ENCODE measurements at regions not wholly inside any gene's neighbourhood (a gene's known extent, or its start where the extent isn't known, plus 50 kb on each side); places are given as distances from the start of the nearest gene placed in this dataset.

GRCh38 chr5:10173716-10174115 is 76.0 kb downstream of the ATPSCKMT start:
- no peak overlapping the region for H3K4me3 ChIP-seq (ENCODE audit: low read length)
- no peaks in the 10 kb centered on the region for H3K27me3 ChIP-seq (ENCODE audit: control insufficient read depth, insufficient read depth, low read length)
- H3K36me3 ChIP-seq (ENCODE audit: control insufficient read depth, insufficient read depth, low read length), result no peaks in the 10 kb centered on the region
- no peaks in the 10 kb centered on the region for H3K4me1 ChIP-seq (ENCODE audit: control insufficient read depth, insufficient read depth, low read length)
- H3K9me3 ChIP-seq (ENCODE audit: control insufficient read depth, insufficient read depth, low read length), result no peaks in the 10 kb centered on the region
- DNase-seq (ENCODE audit: low read depth, low spot score), result no peak
- H3K27ac ChIP-seq (ENCODE audit: low read length), result no peak overlapping the region

GRCh38 chr5:10172247-10172646 is 77.4 kb downstream of the ATPSCKMT start:
- no CpG with 5 or more reads among the region's 1 CpG for WGBS (ENCODE audit: insufficient coverage, insufficient read length)
- H3K4me3 ChIP-seq (ENCODE audit: low read length), result no peak overlapping the region
- no peaks in the 10 kb centered on the region for H3K4me1 ChIP-seq (ENCODE audit: control insufficient read depth, insufficient read depth, low read length)
- H3K27me3 ChIP-seq (ENCODE audit: control insufficient read depth, insufficient read depth, low read length), result no peaks in the 10 kb centered on the region
- no peak overlapping the region for H3K27ac ChIP-seq (ENCODE audit: low read length)
- DNase-seq (ENCODE audit: low read depth, low spot score), result no peak
- H3K9me3 ChIP-seq (ENCODE audit: control insufficient read depth, insufficient read depth, low read length), result no peaks in the 10 kb centered on the region
- H3K36me3 ChIP-seq (ENCODE audit: control insufficient read depth, insufficient read depth, low read length), result no peaks in the 10 kb centered on the region

DNA sequence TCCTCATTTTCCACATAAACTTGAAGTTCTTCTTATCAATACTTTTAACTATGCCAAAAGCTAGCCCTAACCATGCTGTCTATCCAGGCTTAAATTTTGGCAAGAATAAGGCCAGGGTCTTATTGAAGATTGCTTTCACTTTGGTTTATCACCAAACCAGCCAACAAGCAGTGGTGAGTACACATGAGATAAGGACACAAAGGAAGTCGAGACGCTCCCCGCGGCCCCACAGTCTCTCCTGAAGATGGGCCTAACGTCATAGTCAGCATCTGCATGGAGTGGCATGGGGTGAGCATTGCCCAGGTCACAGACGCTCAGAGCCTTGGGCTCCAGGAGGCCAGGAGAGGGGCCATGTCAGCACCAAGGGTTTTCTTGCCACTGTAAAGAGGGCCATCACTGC is 80.3 kb downstream of the ATPSCKMT start:
- Histone ChIP-seq H3K27me3 (ENCODE audit: control insufficient read depth, insufficient read depth, low read length) (no peaks in the 10 kb centered on the region), H3K36me3 (ENCODE audit: control insufficient read depth, insufficient read depth, low read length) (no peaks in the 10 kb centered on the region), H3K4me3 (ENCODE audit: low read length) (no peak overlapping the region), H3K4me1 (ENCODE audit: control insufficient read depth, insufficient read depth, low read length) (no peaks in the 10 kb centered on the region), H3K9me3 (ENCODE audit: control insufficient read depth, insufficient read depth, low read length) (no peaks in the 10 kb centered on the region), H3K27ac (ENCODE audit: low read length) (no peak overlapping the region)
- DNase-seq (ENCODE audit: low read depth, low spot score), result no peak
- no CpG with 5 or more reads among the region's 6 CpGs for WGBS (ENCODE audit: insufficient coverage, insufficient read length)

- Histone ChIP-seq H3K27me3 (ENCODE audit: control insufficient read depth, insufficient read depth, low read length) (no peaks in the 10 kb centered on the region), H3K36me3 (ENCODE audit: control insufficient read depth, insufficient read depth, low read length) (no peaks in the 10 kb centered on the region), H3K27ac (ENCODE audit: low read length) (no peak overlapping the region), H3K9me3 (ENCODE audit: control insufficient read depth, insufficient read depth, low read length) (no peaks in the 10 kb centered on the region), H3K4me3 (ENCODE audit: low read length) (no peak overlapping the region), H3K4me1 (ENCODE audit: control insufficient read depth, insufficient read depth, low read length) (no peaks in the 10 kb centered on the region)
- DNase-seq (ENCODE audit: low read depth, low spot score), result no peak
- WGBS (ENCODE audit: insufficient coverage, insufficient read length), result no CpG with 5 or more reads among the region's 8 CpGs
These were observed 81.4 kb downstream of the ATPSCKMT start for GRCh38 chr5:10168254-10168653.

- DNase-seq (ENCODE audit: low read depth, low spot score), result no peak
- Histone ChIP-seq H3K4me1 (ENCODE audit: control insufficient read depth, insufficient read depth, low read length) (no peaks in the 10 kb centered on the region), H3K4me3 (ENCODE audit: low read length) (no peak overlapping the region), H3K27me3 (ENCODE audit: control insufficient read depth, insufficient read depth, low read length) (no peaks in the 10 kb centered on the region), H3K36me3 (ENCODE audit: control insufficient read depth, insufficient read depth, low read length) (no peaks in the 10 kb centered on the region), H3K27ac (ENCODE audit: low read length) (no peak overlapping the region), H3K9me3 (ENCODE audit: control insufficient read depth, insufficient read depth, low read length) (no peaks in the 10 kb centered on the region)
- WGBS (ENCODE audit: insufficient coverage, insufficient read length), result no CpG with 5 or more reads among the region's 1 CpG
These were observed 81.9 kb downstream of the ATPSCKMT start for GRCh38 chr5:10167806-10168205.

- Histone ChIP-seq H3K4me3 (ENCODE audit: low read length) (no peak overlapping the region), H3K4me1 (ENCODE audit: control insufficient read depth, insufficient read depth, low read length) (no peaks in the 10 kb centered on the region), H3K36me3 (ENCODE audit: control insufficient read depth, insufficient read depth, low read length) (no peaks in the 10 kb centered on the region), H3K27me3 (ENCODE audit: control insufficient read depth, insufficient read depth, low read length) (no peaks in the 10 kb centered on the region), H3K27ac (ENCODE audit: low read length) (no peak overlapping the region), H3K9me3 (ENCODE audit: control insufficient read depth, insufficient read depth, low read length) (no peaks in the 10 kb centered on the region)
- no peak for DNase-seq (ENCODE audit: low read depth, low spot score)
- WGBS (ENCODE audit: insufficient coverage, insufficient read length), result no CpG with 5 or more reads among the region's 1 CpG
These were observed 83.3 kb downstream of the ATPSCKMT start for GRCh38 chr5:10166392-10166791.

DNA sequence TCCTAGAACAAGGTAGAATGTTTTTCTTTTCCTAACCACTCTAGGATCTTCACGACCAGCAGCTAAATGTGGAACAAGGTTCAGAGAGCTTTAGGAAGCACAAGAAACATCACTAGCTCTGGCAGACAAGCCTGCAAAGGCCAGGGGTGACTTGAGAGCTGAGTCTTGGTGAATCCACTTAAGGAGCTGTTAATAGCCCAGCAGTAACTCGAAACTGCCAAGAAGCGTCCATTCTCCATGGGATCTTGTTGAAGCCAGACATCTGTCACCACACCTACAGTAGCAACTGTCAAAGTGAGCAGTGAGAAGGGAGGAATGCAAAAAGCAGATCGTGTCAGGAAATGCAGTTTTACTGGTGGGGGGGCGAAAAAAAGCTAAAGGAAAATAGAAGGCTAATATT is 87.2 kb downstream of the ATPSCKMT start:
- no peaks in the 10 kb centered on the region for H3K36me3 ChIP-seq (ENCODE audit: control insufficient read depth, insufficient read depth, low read length)
- no peak overlapping the region for H3K4me3 ChIP-seq (ENCODE audit: low read length)
- no peak overlapping the region for H3K27ac ChIP-seq (ENCODE audit: low read length)
- H3K27me3 ChIP-seq (ENCODE audit: control insufficient read depth, insufficient read depth, low read length), result no peaks in the 10 kb centered on the region
- WGBS (ENCODE audit: insufficient coverage, insufficient read length), result no CpG with 5 or more reads among the region's 5 CpGs
- no peak for DNase-seq (ENCODE audit: low read depth, low spot score)
- no peaks in the 10 kb centered on the region for H3K9me3 ChIP-seq (ENCODE audit: control insufficient read depth, insufficient read depth, low read length)
- peaks cover 1% of the 10 kb centered on the region; the same call in 1 of the 2 replicates for H3K4me1 ChIP-seq (ENCODE audit: control insufficient read depth, insufficient read depth, low read length)

DNA sequence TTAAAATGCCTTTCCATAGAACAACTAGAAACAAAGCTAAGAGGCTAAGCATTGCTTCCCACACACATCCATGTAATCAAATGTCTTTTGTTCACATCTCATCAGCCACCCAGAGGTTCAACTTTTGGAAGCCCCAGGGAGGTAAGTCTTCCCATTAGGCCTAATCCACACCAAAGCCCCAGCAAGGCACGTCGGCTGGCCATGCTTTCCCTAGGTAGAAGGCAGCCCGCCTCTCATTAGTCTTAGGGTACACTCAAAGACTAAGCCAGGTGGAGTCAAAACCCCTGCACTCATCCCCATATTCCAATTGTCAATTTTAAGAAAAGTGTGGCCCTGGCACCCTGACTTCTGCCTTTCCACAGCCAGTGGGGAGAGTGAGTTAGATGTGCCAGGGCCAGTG is 87.9 kb downstream of the ATPSCKMT start:
- no peak for DNase-seq (ENCODE audit: low read depth, low spot score)
- Histone ChIP-seq H3K4me1 (ENCODE audit: control insufficient read depth, insufficient read depth, low read length) (peaks cover 3% of the 10 kb centered on the region; the same call in 1 of the 2 replicates), H3K4me3 (ENCODE audit: low read length) (no peak overlapping the region), H3K27me3 (ENCODE audit: control insufficient read depth, insufficient read depth, low read length) (no peaks in the 10 kb centered on the region), H3K27ac (ENCODE audit: low read length) (no peak overlapping the region), H3K36me3 (ENCODE audit: control insufficient read depth, insufficient read depth, low read length) (no peaks in the 10 kb centered on the region), H3K9me3 (ENCODE audit: control insufficient read depth, insufficient read depth, low read length) (no peaks in the 10 kb centered on the region)
- WGBS (ENCODE audit: insufficient coverage, insufficient read length), result no CpG with 5 or more reads among the region's 3 CpGs

- DNase-seq (ENCODE audit: low read depth, low spot score), result no peak
- Histone ChIP-seq H3K9me3 (ENCODE audit: control insufficient read depth, insufficient read depth, low read length) (no peaks in the 10 kb centered on the region), H3K27me3 (ENCODE audit: control insufficient read depth, insufficient read depth, low read length) (no peaks in the 10 kb centered on the region), H3K4me1 (ENCODE audit: control insufficient read depth, insufficient read depth, low read length) (peaks cover 3% of the 10 kb centered on the region; the same call in 1 of the 2 replicates), H3K27ac (ENCODE audit: low read length) (no peak overlapping the region), H3K4me3 (ENCODE audit: low read length) (no peak overlapping the region), H3K36me3 (ENCODE audit: control insufficient read depth, insufficient read depth, low read length) (no peaks in the 10 kb centered on the region)
- WGBS (ENCODE audit: insufficient coverage, insufficient read length), result no CpG with 5 or more reads among the region's 3 CpGs
These were observed 89.4 kb downstream of the ATPSCKMT start for GRCh38 chr5:10160241-10160640.

DNA sequence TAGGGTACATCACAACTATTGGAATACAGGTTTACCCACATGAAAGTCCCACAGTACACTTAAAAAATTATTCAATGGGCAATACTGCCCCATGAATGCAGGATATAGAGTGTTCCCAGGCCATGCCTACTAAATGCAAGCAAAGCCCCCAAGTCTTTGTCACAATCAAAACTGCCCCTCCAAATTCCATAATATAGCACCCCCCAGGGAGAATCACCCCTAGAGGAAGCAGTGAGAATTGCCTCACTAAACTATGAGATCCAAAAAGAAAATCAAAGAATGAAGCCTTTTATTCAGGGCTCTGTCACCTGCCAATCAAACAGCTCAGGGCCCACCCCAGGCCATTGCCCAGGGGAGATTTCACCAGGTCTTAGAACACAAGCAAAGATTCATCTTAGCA is 90.8 kb downstream of the ATPSCKMT start:
- Histone ChIP-seq H3K36me3 (ENCODE audit: control insufficient read depth, insufficient read depth, low read length) (no peaks in the 10 kb centered on the region), H3K27me3 (ENCODE audit: control insufficient read depth, insufficient read depth, low read length) (no peaks in the 10 kb centered on the region), H3K27ac (ENCODE audit: low read length) (no peak overlapping the region), H3K4me1 (ENCODE audit: control insufficient read depth, insufficient read depth, low read length) (peaks cover 3% of the 10 kb centered on the region; the same call in 1 of the 2 replicates), H3K9me3 (ENCODE audit: control insufficient read depth, insufficient read depth, low read length) (no peaks in the 10 kb centered on the region), H3K4me3 (ENCODE audit: low read length) (no peak overlapping the region)
- DNase-seq (ENCODE audit: low read depth, low spot score), result no peak

- no peaks in the 10 kb centered on the region for H3K9me3 ChIP-seq (ENCODE audit: control insufficient read depth, insufficient read depth, low read length)
- peaks cover 3% of the 10 kb centered on the region; the same call in 1 of the 2 replicates for H3K4me1 ChIP-seq (ENCODE audit: control insufficient read depth, insufficient read depth, low read length)
- H3K27me3 ChIP-seq (ENCODE audit: control insufficient read depth, insufficient read depth, low read length), result no peaks in the 10 kb centered on the region
- no peaks in the 10 kb centered on the region for H3K36me3 ChIP-seq (ENCODE audit: control insufficient read depth, insufficient read depth, low read length)
- H3K4me3 ChIP-seq (ENCODE audit: low read length), result no peak overlapping the region
- WGBS (ENCODE audit: insufficient coverage, insufficient read length), result no CpG with 5 or more reads among the region's 3 CpGs
- no peak overlapping the region for H3K27ac ChIP-seq (ENCODE audit: low read length)
- peak; percentile 39 for DNase-seq (ENCODE audit: low read depth, low spot score)
These were observed 92.5 kb downstream of the ATPSCKMT start for GRCh38 chr5:10157085-10157669.

Measured in iPS DF 6.9 (cell line).